GM23338 (cell line): ENCODE measurements at regions not wholly inside any gene's neighbourhood (a gene's known extent, or its start where the extent isn't known, plus 50 kb on each side); places are given as distances from the start of the nearest gene placed in this dataset.

ENCODE experiments used
- ATAC-seq: fragments of 200-7000 bp; cut with Tn5 transposase; 3 replicates; pipeline ENCODE4 v1.9.1; 2020
- DNase-seq: peaks from one replicate; pipeline ENCODE4 v3.0.0-alpha.2; 2015; ENCODE audit warnings: low spot score
- H2AFZ ChIP-seq: fragments of 200-600 bp; sonication (generic); 2 replicates; pipeline ENCODE4 v1.8.0; 2016; ENCODE audit warnings: antibody characterized with exemption, mild to moderate bottlenecking, moderate library complexity
- H3F3A ChIP-seq: fragments of 200-600 bp; sonication (generic); replicated peaks from 2 replicates; pipeline ENCODE4 v1.8.0; 2017; ENCODE audit warnings: antibody characterized with exemption, mixed run types, low read depth
- H3K27ac ChIP-seq: fragments of 200-600 bp; sonication (generic); 2 replicates; pipeline ENCODE4 v1.6.1; 2016; ENCODE audit warnings: low read depth
- H3K27me3 ChIP-seq: fragments of 200-600 bp; sonication (generic); 2 replicates; pipeline ENCODE4 v1.8.0; 2016; ENCODE audit warnings: mild to moderate bottlenecking, mixed run types, moderate library complexity; ENCODE audit not compliant: insufficient read depth
- H3K36me3 ChIP-seq: fragments of 200-600 bp; sonication (generic); 2 replicates; pipeline ENCODE4 v1.8.0; 2016; ENCODE audit warnings: mild to moderate bottlenecking; ENCODE audit not compliant: insufficient read depth
- H3K4me1 ChIP-seq: fragments of 200-600 bp; sonication (generic); 2 replicates; pipeline ENCODE4 v1.8.0; 2016; ENCODE audit warnings: mild to moderate bottlenecking, moderate library complexity; ENCODE audit not compliant: insufficient read depth
- H3K4me2 ChIP-seq: fragments of 200-600 bp; sonication (generic); 2 replicates; pipeline ENCODE4 v1.7.1; 2017; ENCODE audit warnings: mixed run types
- H3K4me3 ChIP-seq: fragments of 200-600 bp; sonication (generic); 2 replicates; pipeline ENCODE4 v1.6.1; 2016; ENCODE audit warnings: mixed run types
- H3K79me2 ChIP-seq: fragments of 200-600 bp; sonication (generic); replicated peaks from 2 replicates; pipeline ENCODE4 v1.8.0; 2017; ENCODE audit warnings: mild to moderate bottlenecking; ENCODE audit not compliant: insufficient read depth
- H3K9me2 ChIP-seq: fragments of 200-600 bp; sonication (generic); 2 replicates; pipeline ENCODE4 v1.8.0; 2017; ENCODE audit not compliant: insufficient read depth
- H4K20me1 ChIP-seq: fragments of 200-600 bp; sonication (generic); replicated peaks from 2 replicates; pipeline ENCODE4 v1.8.0; 2017; ENCODE audit warnings: mild to moderate bottlenecking; ENCODE audit not compliant: insufficient read depth
- H3K27ac Mint-ChIP-seq: 2 replicates; pipeline ENCODE4 v1.8.0; 2020; ENCODE audit warnings: inconsistent platforms, mild to moderate bottlenecking, moderate library complexity, mixed read lengths
- H3K27me3 Mint-ChIP-seq: 3 replicates; pipeline ENCODE4 v1.8.0; 2022; ENCODE audit warnings: low read depth, mild to moderate bottlenecking, moderate library complexity, mixed read lengths, inconsistent platforms; ENCODE audit not compliant: insufficient read depth, poor library complexity
- H3K36me3 Mint-ChIP-seq: 3 replicates; pipeline ENCODE4 v1.8.0; 2021; ENCODE audit warnings: low read depth, mild to moderate bottlenecking, inconsistent platforms, moderate library complexity, mixed read lengths
- H3K4me1 Mint-ChIP-seq: 3 replicates; pipeline ENCODE4 v1.8.0; 2020; ENCODE audit warnings: mild to moderate bottlenecking, inconsistent platforms, mixed read lengths
- H3K4me3 Mint-ChIP-seq: 3 replicates; pipeline ENCODE4 v1.8.0; 2021; ENCODE audit warnings: moderate library complexity, mild to moderate bottlenecking, inconsistent platforms, mixed read lengths
- H3K9me3 Mint-ChIP-seq: 3 replicates; pipeline ENCODE4 v1.8.0; 2020; ENCODE audit warnings: moderate library complexity, mild to moderate bottlenecking, inconsistent platforms, mixed read lengths
- CREB1 ChIP-seq: fragments of 250-450 bp; sonication (Bioruptor Pico); IDR thresholded peaks from 2 replicates; pipeline ENCODE4 v1.5.0; 2020; ENCODE audit warnings: low read depth, mild to moderate bottlenecking, moderate library complexity
- CTCF ChIP-seq, 2 experiments: fragments of 200-600 bp in 1 of 2; sonication (generic) in 1 of 2; conservative IDR thresholded peaks; 2 replicates each; pipeline versions ENCODE4 v1.5.1 to v1.6.1; 2016 to 2017; ENCODE audit warnings: antibody characterized with exemption in 2 of 2, low read depth in 2 of 2, mild to moderate bottlenecking in 2 of 2, moderate library complexity in 1 of 2
- NANOG ChIP-seq: IDR thresholded peaks from 2 replicates; pipeline ENCODE4 v1.6.1; 2016; ENCODE audit warnings: antibody characterized with exemption, borderline replicate concordance
- REST ChIP-seq: IDR thresholded peaks from one replicate; pipeline ENCODE4 v1.6.1; 2018; ENCODE audit warnings: antibody characterized with exemption; ENCODE audit not compliant: unreplicated experiment
- ZNF331 ChIP-seq: fragments of 250-450 bp; sonication (Bioruptor Pico); IDR thresholded peaks from 2 replicates; pipeline ENCODE4 v1.5.0; 2020; ENCODE audit warnings: low read depth, mild to moderate bottlenecking, moderate library complexity
- ZNF462 ChIP-seq: fragments of 250-450 bp; sonication (Bioruptor Pico); IDR thresholded peaks from 2 replicates; pipeline ENCODE4 v1.5.0; 2020; ENCODE audit warnings: mild to moderate bottlenecking, moderate library complexity

- TF ChIP-seq CTCF (conservative IDR thresholded peaks at IDR 0.05; ENCODE audit: low read depth in 2 of 2) (no peak), NANOG (no peak), REST (no peak)
Measured at GRCh38 chr12:124389725-124390441, 95.0 kb downstream of the RFLNA start (continued).

- H3K4me1 ChIP-seq, result no peaks in the 10 kb centered on the region
- peak; percentile 46 for ATAC-seq
- no peaks in the 10 kb centered on the region for H3K36me3 ChIP-seq
- peaks cover 4% of the 10 kb centered on the region; the same call in 1 of the 2 replicates for H3K79me2 ChIP-seq
- H3K9me2 ChIP-seq, result no peaks in the 10 kb centered on the region
- H2AFZ ChIP-seq, result no peak overlapping the region
- H3K4me3 ChIP-seq, result peak overlapping the region; percentile 57
- Mint-ChIP-seq H3K36me3 (peaks cover 14% of the 10 kb centered on the region), H3K4me3 (peak overlapping the region; percentile 65), H3K27ac (no peak overlapping the region), H3K27me3 (peaks cover 10% of the 10 kb centered on the region), H3K9me3 (no peaks in the 10 kb centered on the region; the same call in 1 of the 3 replicates), H3K4me1 (peaks cover 7% of the 10 kb centered on the region; the same call in 2 of the 3 replicates)
- 0 out of 2 replicates have a peak, but pooled peaks cover 3% of the 10 kb centered on the region for H4K20me1 ChIP-seq
- H3F3A ChIP-seq, result no peaks in the 10 kb centered on the region
- H3K27me3 ChIP-seq, result no peaks in the 10 kb centered on the region
- peak; percentile 66 for DNase-seq
- H3K27ac ChIP-seq, result no peak overlapping the region
- peak overlapping the region; percentile 77 for H3K4me2 ChIP-seq
- TF ChIP-seq CREB1 (CRISPR knock-in tag) (no peak), ZNF331 (CRISPR knock-in tag) (no peak), REST (no peak), ZNF462 (no peak)
Measured at GRCh38 chr12:124389138-124389724, 94.3 kb downstream of the RFLNA start.
